IPS-11a (cell line): ENCODE measurements at regions not wholly inside any gene's neighbourhood (a gene's known extent, or its start where the extent isn't known, plus 50 kb on each side); places are given as distances from the start of the nearest gene placed in this dataset.

ENCODE experiments used
- H3K4me3 ChIP-seq: one replicate; pipeline ENCODE4 v1.5.1; 2013; ENCODE audit warnings: low read depth, low read length, control low read depth

- H3K4me3 ChIP-seq: no peak overlapping the region
These were observed 339.1 kb downstream of the FRK start for GRCh38 chr6:115721564-115721963.

GRCh38 chr6:115720900-115721299 is 339.8 kb downstream of the FRK start:
- H3K4me3 ChIP-seq: no peak overlapping the region

- no peak overlapping the region for H3K4me3 ChIP-seq
These were observed 343.2 kb downstream of the FRK start for GRCh38 chr6:115717472-115717871.

GRCh38 chr6:115717062-115717461 is 343.6 kb downstream of the FRK start:
- no peak overlapping the region for H3K4me3 ChIP-seq

GRCh38 chr6:115712291-115712961 is 348.3 kb downstream of the FRK start:
- H3K4me3 ChIP-seq: no peak overlapping the region

- no peak overlapping the region for H3K4me3 ChIP-seq
These were observed 351.8 kb downstream of the FRK start for GRCh38 chr6:115708850-115709249.

GRCh38 chr6:115706981-115707380 is 353.7 kb downstream of the FRK start:
- no peak overlapping the region for H3K4me3 ChIP-seq

- no peak overlapping the region for H3K4me3 ChIP-seq
These were observed 354.4 kb downstream of the FRK start for GRCh38 chr6:115706324-115706723.

GRCh38 chr6:115704028-115704427 is 356.7 kb downstream of the FRK start:
- no peak overlapping the region for H3K4me3 ChIP-seq

- H3K4me3 ChIP-seq: no peak overlapping the region
These were observed 369.3 kb downstream of the FRK start for GRCh38 chr6:115691433-115691832.

- H3K4me3 ChIP-seq: no peak overlapping the region
These were observed 369.8 kb downstream of the FRK start for GRCh38 chr6:115690854-115691253.

- no peak overlapping the region for H3K4me3 ChIP-seq
These were observed 378.5 kb downstream of the FRK start for GRCh38 chr6:115681978-115682775.

- no peak overlapping the region for H3K4me3 ChIP-seq
These were observed 380.1 kb downstream of the FRK start for GRCh38 chr6:115680621-115681020.

- H3K4me3 ChIP-seq: no peak overlapping the region
These were observed 383.5 kb downstream of the FRK start for GRCh38 chr6:115677198-115677597.

GRCh38 chr6:115675443-115675842 is 385.2 kb downstream of the FRK start:
- no peak overlapping the region for H3K4me3 ChIP-seq

GRCh38 chr6:115668781-115669180 is 391.9 kb downstream of the FRK start:
- no peak overlapping the region for H3K4me3 ChIP-seq

- H3K4me3 ChIP-seq: no peak overlapping the region
These were observed 392.5 kb downstream of the FRK start for GRCh38 chr6:115668211-115668610.

- H3K4me3 ChIP-seq: no peak overlapping the region
These were observed 393.1 kb downstream of the FRK start for GRCh38 chr6:115667478-115668026.

GRCh38 chr6:115666997-115667396 is 393.7 kb downstream of the FRK start:
- no peak overlapping the region for H3K4me3 ChIP-seq

- no peak overlapping the region for H3K4me3 ChIP-seq
These were observed 395.4 kb downstream of the FRK start for GRCh38 chr6:115665310-115665709.

- no peak overlapping the region for H3K4me3 ChIP-seq
These were observed 397.0 kb downstream of the FRK start for GRCh38 chr6:115663681-115664080.

- no peak overlapping the region for H3K4me3 ChIP-seq
These were observed 416.9 kb downstream of the FRK start for GRCh38 chr6:115643762-115644161.
